GM10266 (cell line): ENCODE measurements at regions not wholly inside any gene's neighbourhood (a gene's known extent, or its start where the extent isn't known, plus 50 kb on each side); places are given as distances from the start of the nearest gene placed in this dataset.

Experiments used
- DNase-seq: peaks from one replicate; pipeline ENCODE4 v3.0.0; 2012; ENCODE audit errors: extremely low spot score
- CTCF ChIP-seq: IDR thresholded peaks from 2 replicates; pipeline ENCODE4 v1.5.1; 2012; ENCODE audit warnings: mild to moderate bottlenecking, low read depth; ENCODE audit not compliant: control insufficient read depth, insufficient read depth; ENCODE audit errors: missing control alignments

- DNase-seq = no peak
- no peak for TF ChIP-seq CTCF
These were observed 111.8 kb upstream of the ZNF32 start for GRCh38 chr10:43760514-43760913.

GRCh38 chr10:43759216-43759615 lies 110.5 kb upstream of the ZNF32 start:
- no peak for TF ChIP-seq CTCF
- DNase-seq = no peak

- TF ChIP-seq CTCF = no peak
- no peak for DNase-seq
These were observed 107.7 kb upstream of the ZNF32 start for GRCh38 chr10:43756341-43756740.

- no peak for TF ChIP-seq CTCF
- DNase-seq = no peak
These were observed 106.0 kb upstream of the ZNF32 start for GRCh38 chr10:43754569-43755260.

GRCh38 chr10:43753397-43754061 lies 104.8 kb upstream of the ZNF32 start:
- no peak for DNase-seq
- TF ChIP-seq CTCF = no peak

- no peak for TF ChIP-seq CTCF
- DNase-seq = no peak
These were observed 104.0 kb upstream of the ZNF32 start for GRCh38 chr10:43752682-43753081.

GRCh38 chr10:43751646-43752045 lies 103.0 kb upstream of the ZNF32 start:
- no peak for TF ChIP-seq CTCF
- no peak for DNase-seq
